ENCODE measurements at regions not wholly inside any gene's neighbourhood (a gene's known extent, or its start where the extent isn't known, plus 50 kb on each side); places are given as distances from the start of the nearest gene placed in this dataset.

DNA sequence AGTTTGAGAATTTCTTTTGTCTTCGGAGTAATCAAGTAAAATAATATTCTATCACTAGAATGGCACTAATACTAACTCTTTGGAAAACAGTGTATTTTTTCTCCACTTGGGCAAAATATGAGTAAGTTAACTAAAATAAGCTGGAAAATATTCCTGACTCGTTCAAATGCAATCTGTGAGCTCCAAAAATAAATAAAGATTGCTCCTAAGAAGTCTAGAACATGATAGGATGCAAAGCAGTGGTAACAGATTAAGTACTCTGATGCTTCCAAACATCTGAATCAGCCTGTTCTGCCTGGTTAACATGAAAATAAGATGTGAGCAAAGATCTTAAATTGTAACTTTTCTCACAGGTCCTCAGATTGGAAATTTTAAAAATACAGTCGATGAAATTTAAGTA, 285.1 kb upstream of the ID4 start:
- no peak overlapping the region for H2BK12ac ChIP-seq (ENCODE audit: low read depth, low read length)
- POLR2A ChIA-PET (ENCODE audit: partially characterized antibody), result no interaction called here

More for the DNA sequence above, 285.1 kb upstream of the ID4 start:
- H2AK5ac ChIP-seq (ENCODE audit: low read depth, low read length), result no peak overlapping the region
- H3K4me2 ChIP-seq (ENCODE audit: insufficient read depth in 1 of 2, low read depth in 2 of 2, low read length in 2 of 2), result no peak overlapping the region
- no peak overlapping the region for H3K27ac ChIP-seq (ENCODE audit: low read depth, low read length)
- H3K9me3 ChIP-seq (ENCODE audit: insufficient read depth in 2 of 2, low read depth in 1 of 2, low read length in 1 of 2), result no peaks in the 10 kb centered on the region
- no peak overlapping the region for H4K5ac ChIP-seq (ENCODE audit: insufficient read length, low read depth, low read length)
- no peak for TF ChIP-seq E2F6 (IDR thresholded peaks at IDR 0.05)
- no peak for TF ChIP-seq SUZ12 (IDR thresholded peaks at IDR 0.05; ENCODE audit: low read length)
- no peak for TF ChIP-seq ATF3 (IDR thresholded peaks at IDR 0.05; ENCODE audit: insufficient read depth, low read depth, low read length)
- no peak for TF ChIP-seq ASH2L (IDR thresholded peaks at IDR 0.05; ENCODE audit: low read length)
- no peak for TF ChIP-seq TBP (IDR thresholded peaks at IDR 0.05; ENCODE audit: low read depth, low read length)
- no peak for TF ChIP-seq TAF1 (IDR thresholded peaks at IDR 0.05; ENCODE audit: low read depth, low read length)
- no peak for TF ChIP-seq JUND (IDR thresholded peaks at IDR 0.05; ENCODE audit: low read length)
- no peak for TF ChIP-seq CTBP2 (IDR thresholded peaks at IDR 0.05; ENCODE audit: borderline replicate concordance, insufficient read depth, insufficient read length, low read length)
- TF ChIP-seq MAFK (IDR thresholded peaks at IDR 0.05; ENCODE audit: low read depth, low read length), result no peak
- no peak for TF ChIP-seq CHD1 (IDR thresholded peaks at IDR 0.05; ENCODE audit: low read depth, low read length)
- no peak for TF ChIP-seq KDM4A (IDR thresholded peaks at IDR 0.05; ENCODE audit: low read depth, low read length, severe bottlenecking)
- TF ChIP-seq HDAC6 (IDR thresholded peaks at IDR 0.05; ENCODE audit: low read depth, low read length), result no peak
- TF ChIP-seq SRF (IDR thresholded peaks at IDR 0.05; ENCODE audit: low read depth, low read length), result no peak
- no peak overlapping the region for H3K9ac ChIP-seq (replicated peaks in 1 of 4; ENCODE audit: extremely low read depth in 1 of 4, low read depth in 3 of 4, low read length in 3 of 4)
- no peak overlapping the region for H4K8ac ChIP-seq (ENCODE audit: extremely low read depth, insufficient read depth, low read length)
- H2BK15ac ChIP-seq (ENCODE audit: low read length), result no peak overlapping the region
- no peaks in the 10 kb centered on the region for H3K36me3 ChIP-seq (ENCODE audit: control insufficient read depth in 2 of 4, insufficient read depth in 4 of 4, low read length in 3 of 4)
- H2AFZ ChIP-seq (ENCODE audit: low read length), result no peak overlapping the region
- no peak overlapping the region for H2BK120ac ChIP-seq (replicated peaks; ENCODE audit: low read depth, low read length)
- no peak overlapping the region for H3K23ac ChIP-seq (ENCODE audit: insufficient read length)
- CTCF ChIA-PET (ENCODE audit: partially characterized antibody), result interaction anchor here (0.7 kb wide), 1 partner anchor 252 kb away, joined by 3 read pairs; no protein-coding TSS in a partner anchor
- DNase-seq (ENCODE audit: low read depth in 1 of 2, low spot score in 2 of 2), result no peak
- no peak overlapping the region for H4K91ac ChIP-seq (replicated peaks; ENCODE audit: insufficient read length, low read length)
- no peak overlapping the region for H3K14ac ChIP-seq (ENCODE audit: insufficient read length)
- no peak for FAIRE-seq
- no peaks in the 10 kb centered on the region for H3K4me1 ChIP-seq (replicated peaks in 1 of 4; ENCODE audit: control insufficient read depth in 3 of 4, insufficient read depth in 4 of 4, low read length in 3 of 4)
- H4K20me1 ChIP-seq (replicated peaks in 1 of 2; ENCODE audit: control insufficient read depth in 1 of 2, insufficient read depth in 2 of 2, low read length in 2 of 2), result no peaks in the 10 kb centered on the region
- H2BK20ac ChIP-seq (ENCODE audit: low read length), result no peak overlapping the region
- H3K4ac ChIP-seq (replicated peaks; ENCODE audit: insufficient read length, low read depth, low read length), result no peak overlapping the region
- H3K79me2 ChIP-seq (ENCODE audit: control insufficient read depth in 1 of 2, insufficient read depth in 2 of 2, low read length in 2 of 2), result no peaks in the 10 kb centered on the region
- no peak overlapping the region for H3K4me3 ChIP-seq (ENCODE audit: extremely low read depth in 1 of 4, insufficient read depth in 2 of 4, low read depth in 3 of 4, low read length in 4 of 4)
- no peak overlapping the region for H3K56ac ChIP-seq (replicated peaks; ENCODE audit: insufficient read length, low read depth, low read length)
- no peak overlapping the region for H2BK5ac ChIP-seq (ENCODE audit: low read depth, low read length)
- WGBS, 2 experiments (ENCODE audit: extremely low coverage in 1 of 2, insufficient coverage in 1 of 2, insufficient read length in 1 of 2, insufficient replicate concordance in 2 of 2, low coverage in 1 of 2, low lambda C conversion rate in 2 of 2, missing lambda C conversion rate in 1 of 2), result 91% methylated on average over 3 of the region's 3 CpGs; no CpG with 5 or more reads in 1 of the 2 experiments
- H3K27me3 ChIP-seq (replicated peaks in 1 of 4; ENCODE audit: control insufficient read depth in 3 of 4, extremely low read depth in 1 of 4, insufficient read depth in 3 of 4, low read length in 3 of 4), result no peaks in the 10 kb centered on the region
- no peak overlapping the region for H3K18ac ChIP-seq (ENCODE audit: extremely low read depth, low read length)
- no peaks in the 10 kb centered on the region for H3K79me1 ChIP-seq (ENCODE audit: low read depth, low read length)
- no peaks in the 10 kb centered on the region; the same call in 1 of the 2 replicates for H3K23me2 ChIP-seq (ENCODE audit: low read depth, low read length)

All from H1 (cell line).